ENCODE measurements at regions not wholly inside any gene's neighbourhood (a gene's known extent, or its start where the extent isn't known, plus 50 kb on each side); places are given as distances from the start of the nearest gene placed in this dataset.

DNA sequence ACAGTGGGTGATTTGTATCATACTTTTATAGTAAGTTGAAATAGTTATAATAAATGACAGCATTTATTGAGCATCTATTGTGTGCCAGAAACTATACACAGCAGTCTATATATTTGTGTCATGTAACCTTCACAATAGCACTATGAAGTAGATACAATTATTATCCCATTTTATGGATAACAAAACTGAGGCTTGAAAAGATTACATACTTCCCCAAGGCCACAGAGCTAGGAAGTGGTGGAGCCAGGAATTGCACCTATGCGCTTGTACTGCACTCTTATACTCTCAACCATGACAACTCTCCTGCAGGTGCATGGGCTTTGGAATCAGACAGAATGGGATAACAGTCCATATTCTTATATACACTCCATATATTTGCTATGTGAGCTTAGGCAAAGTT lies 110.6 kb upstream of the SOX5 start:
- Histone ChIP-seq H2AFZ (ENCODE audit: control insufficient read depth, low read length) (no peak overlapping the region), H3K27me3 (ENCODE audit: control insufficient read depth, extremely low read depth, insufficient read depth, low read length) (no peaks in the 10 kb centered on the region), H3K4me1 (ENCODE audit: control insufficient read depth, extremely low read depth, insufficient read depth, low read length) (no peaks in the 10 kb centered on the region), H3K36me3 (ENCODE audit: control insufficient read depth in 2 of 2, extremely low read depth in 1 of 2, insufficient read depth in 2 of 2, low read length in 2 of 2) (no peaks in the 10 kb centered on the region), H3K9me1 (ENCODE audit: control insufficient read depth, extremely low read depth, insufficient read depth, low read length) (no peaks in the 10 kb centered on the region), H3K27ac (ENCODE audit: control insufficient read depth, insufficient read depth, low read length) (no peak overlapping the region), H3K4me3 (ENCODE audit: control insufficient read depth in 2 of 3, extremely low read depth in 1 of 3, insufficient read depth in 2 of 3, low read depth in 1 of 3, low read length in 3 of 3) (no peak overlapping the region), H3K9me3 (ENCODE audit: control insufficient read depth, low read depth, low read length) (no peaks in the 10 kb centered on the region), H3K9ac (ENCODE audit: control insufficient read depth, extremely low read depth, insufficient read depth, low read length) (no peak overlapping the region), H3K79me2 (ENCODE audit: control insufficient read depth, insufficient read depth, low read length) (no peaks in the 10 kb centered on the region), H4K20me1 (ENCODE audit: control insufficient read depth, extremely low read depth, insufficient read depth, low read length) (no peaks in the 10 kb centered on the region), H3K4me2 (ENCODE audit: control insufficient read depth, extremely low read depth, insufficient read depth, low read depth, low read length) (no peak overlapping the region)
- DNase-seq (ENCODE audit: low read depth, low spot score) = no peak
- no peak for TF ChIP-seq EZH2 (IDR thresholded peaks at IDR 0.05; ENCODE audit: low read length)
- TF ChIP-seq, protein P1, sequence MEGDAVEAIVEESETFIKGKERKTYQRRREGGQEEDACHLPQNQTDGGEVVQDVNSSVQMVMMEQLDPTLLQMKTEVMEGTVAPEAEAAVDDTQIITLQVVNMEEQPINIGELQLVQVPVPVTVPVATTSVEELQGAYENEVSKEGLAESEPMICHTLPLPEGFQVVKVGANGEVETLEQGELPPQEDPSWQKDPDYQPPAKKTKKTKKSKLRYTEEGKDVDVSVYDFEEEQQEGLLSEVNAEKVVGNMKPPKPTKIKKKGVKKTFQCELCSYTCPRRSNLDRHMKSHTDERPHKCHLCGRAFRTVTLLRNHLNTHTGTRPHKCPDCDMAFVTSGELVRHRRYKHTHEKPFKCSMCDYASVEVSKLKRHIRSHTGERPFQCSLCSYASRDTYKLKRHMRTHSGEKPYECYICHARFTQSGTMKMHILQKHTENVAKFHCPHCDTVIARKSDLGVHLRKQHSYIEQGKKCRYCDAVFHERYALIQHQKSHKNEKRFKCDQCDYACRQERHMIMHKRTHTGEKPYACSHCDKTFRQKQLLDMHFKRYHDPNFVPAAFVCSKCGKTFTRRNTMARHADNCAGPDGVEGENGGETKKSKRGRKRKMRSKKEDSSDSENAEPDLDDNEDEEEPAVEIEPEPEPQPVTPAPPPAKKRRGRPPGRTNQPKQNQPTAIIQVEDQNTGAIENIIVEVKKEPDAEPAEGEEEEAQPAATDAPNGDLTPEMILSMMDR (optimal IDR thresholded peaks at IDR 0.05 in 1 of 3, IDR thresholded peaks at IDR 0.05 in 1 of 3, conservative IDR thresholded peaks at IDR 0.05 in 1 of 3; ENCODE audit: extremely low read depth in 1 of 3, insufficient read depth in 2 of 3, low read length in 3 of 3) = no peak
- dilution Hi-C loops (cut with MboI; ENCODE audit: extremely low pct_ligation_motif_present, low sequenced_read_pairs) = no loop called here
- no peak for FAIRE-seq

DNA sequence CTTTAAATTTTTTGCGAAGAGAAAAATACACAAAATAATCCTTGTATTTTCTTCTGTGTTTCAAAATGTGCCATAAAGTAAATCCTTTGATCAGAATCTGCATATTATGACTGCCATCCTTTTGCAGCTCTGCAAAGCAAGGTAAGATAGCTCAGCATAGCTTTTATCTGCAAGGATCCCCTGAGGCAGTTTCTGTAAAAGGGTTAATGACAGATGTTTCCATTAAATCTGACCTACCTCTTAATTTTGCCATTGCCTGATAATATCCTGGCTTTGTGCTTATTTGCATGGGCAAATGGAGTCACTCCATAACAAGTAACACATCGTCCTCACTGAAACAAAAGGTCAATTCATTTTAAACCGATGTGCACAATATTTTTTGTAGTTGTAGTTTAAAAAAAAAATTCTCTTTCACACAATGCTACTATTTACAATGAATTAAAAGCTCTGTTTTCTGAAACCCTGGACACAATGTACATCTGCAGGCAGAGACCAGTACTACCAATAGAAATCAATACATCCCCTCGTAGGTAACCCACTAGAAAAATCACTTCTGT lies 108.5 kb upstream of the SOX5 start:
- FAIRE-seq (no peak), DNase-seq (ENCODE audit: low read depth, low spot score) (no peak)
- TF ChIP-seq, protein P1 (optimal IDR thresholded peaks at IDR 0.05 in 1 of 3, IDR thresholded peaks at IDR 0.05 in 1 of 3, conservative IDR thresholded peaks at IDR 0.05 in 1 of 3; ENCODE audit: extremely low read depth in 1 of 3, insufficient read depth in 2 of 3, low read length in 3 of 3) = no peak
- no peak for TF ChIP-seq EZH2 (IDR thresholded peaks at IDR 0.05; ENCODE audit: low read length)
- Histone ChIP-seq H3K27me3 (ENCODE audit: control insufficient read depth, extremely low read depth, insufficient read depth, low read length) (no peaks in the 10 kb centered on the region), H3K9ac (ENCODE audit: control insufficient read depth, extremely low read depth, insufficient read depth, low read length) (no peak overlapping the region), H3K9me1 (ENCODE audit: control insufficient read depth, extremely low read depth, insufficient read depth, low read length) (no peaks in the 10 kb centered on the region), H3K36me3 (ENCODE audit: control insufficient read depth in 2 of 2, extremely low read depth in 1 of 2, insufficient read depth in 2 of 2, low read length in 2 of 2) (no peaks in the 10 kb centered on the region), H4K20me1 (ENCODE audit: control insufficient read depth, extremely low read depth, insufficient read depth, low read length) (no peaks in the 10 kb centered on the region), H3K4me2 (ENCODE audit: control insufficient read depth, extremely low read depth, insufficient read depth, low read depth, low read length) (no peak overlapping the region), H2AFZ (ENCODE audit: control insufficient read depth, low read length) (no peak overlapping the region), H3K79me2 (ENCODE audit: control insufficient read depth, insufficient read depth, low read length) (no peaks in the 10 kb centered on the region), H3K4me3 (ENCODE audit: control insufficient read depth in 2 of 3, extremely low read depth in 1 of 3, insufficient read depth in 2 of 3, low read depth in 1 of 3, low read length in 3 of 3) (no peak overlapping the region), H3K27ac (ENCODE audit: control insufficient read depth, insufficient read depth, low read length) (no peak overlapping the region), H3K9me3 (ENCODE audit: control insufficient read depth, low read depth, low read length) (no peaks in the 10 kb centered on the region), H3K4me1 (ENCODE audit: control insufficient read depth, extremely low read depth, insufficient read depth, low read length) (no peaks in the 10 kb centered on the region)
- dilution Hi-C loops (cut with MboI; ENCODE audit: extremely low pct_ligation_motif_present, low sequenced_read_pairs) = no loop called here

All from keratinocyte (primary cell).